Right lobe of liver (tissue), 6 donors: ENCODE measurements at regions not wholly inside any gene's neighbourhood (a gene's known extent, or its start where the extent isn't known, plus 50 kb on each side); places are given as distances from the start of the nearest gene placed in this dataset.
A peak's percentile ranks its signal among the peaks of the same experiment; 100 is the strongest.

ENCODE experiments used
- ATAC-seq, 4 donors: fragments of 200-7000 bp; cut with Tn5 transposase; one replicate each; pipeline ENCODE4 v1.9.1; 2020; ENCODE audit warnings: mild to moderate bottlenecking in 4 of 4, moderate library complexity in 4 of 4
- DNase-seq, 3 donors: peaks; one replicate each; pipeline ENCODE4 v3.0.0-alpha.2; 2020
- H3K27ac ChIP-seq, 3 donors: fragments of 200-600 bp; one replicate each; pipeline ENCODE4 v1.8.0; 2022
- H3K27me3 ChIP-seq, 2 donors: fragments of 200-600 bp; one replicate each; pipeline ENCODE4 v1.8.0; 2022
- H3K36me3 ChIP-seq, 4 donors: fragments of 200-600 bp; sonication (generic) in 1 of 4; one replicate each; pipeline versions ENCODE4 v1.5.1 to v1.8.0; 2017 to 2022; ENCODE audit warnings: control low read depth in 1 of 4
- H3K4me1 ChIP-seq, 4 donors: fragments of 200-600 bp; sonication (generic) in 1 of 4; one replicate each; pipeline versions ENCODE4 v1.5.1 to v1.8.0; 2017 to 2022; ENCODE audit warnings: control low read depth in 1 of 4
- H3K4me3 ChIP-seq, 3 donors: fragments of 200-600 bp; one replicate each; pipeline ENCODE4 v1.8.0; 2022
- H3K9me3 ChIP-seq, 4 donors: fragments of 200-600 bp; sonication (generic) in 1 of 4; one replicate each; pipeline versions ENCODE4 v1.5.1 to v1.8.0; 2017 to 2022; ENCODE audit warnings: control low read depth in 1 of 4
- CTCF ChIP-seq, 4 donors: fragments of 200-600 bp in 3 of 4; fragments of 450-650 bp in 1 of 4; IDR thresholded peaks; one replicate each; pipeline versions ENCODE4 v1.5.1 to v1.8.0; 2016 to 2022; ENCODE audit warnings: antibody characterized with exemption in 4 of 4, mild to moderate bottlenecking in 2 of 4
- POLR2A ChIP-seq: fragments of 450-650 bp; IDR thresholded peaks from one replicate; pipeline ENCODE4 v1.6.1; 2017; ENCODE audit warnings: antibody characterized with exemption, mild to moderate bottlenecking
- WGBS: methylation state at CpG from one replicate; pipeline ENCODE4 v1.1.6; 2018; ENCODE audit warnings: low coverage, low lambda C conversion rate; ENCODE audit not compliant: insufficient coverage; ENCODE audit errors: missing lambda C conversion rate; 5-methylcytosine and 5-hydroxymethylcytosine counted together
- intact Hi-C, 2 donors: fragments of 100-400 bp; cut with DNase I; formaldehyde crosslinking; loops; one replicate each; pipeline versions ENCODE4 v1.11.2 to v1.14.1; 2022
- donor health status: DM: no; HTN: yes; CAD: no.
- donor health status: DM: no; HTN: no; CAD: no.
- donor health status: DM: no; HTN: no; CAD: no.
- donor health status: DM: no; HTN: yes; CAD: no.
- donor health status: DM: no; HTN: yes; CAD: no.

- Histone ChIP-seq H3K4me1 (no peaks in the 10 kb centered on the region), H3K27ac (no peak overlapping the region), H3K9me3 (no peaks in the 10 kb centered on the region), H3K27me3 (no peaks in the 10 kb centered on the region), H3K4me3 (no peak overlapping the region), H3K36me3 (no peaks in the 10 kb centered on the region)
- no peak for TF ChIP-seq POLR2A
- TF ChIP-seq CTCF (IDR thresholded peaks at IDR 0.05) = no peak
- intact Hi-C loops = no loop called here
- 50% methylated on average over 1 of the region's 2 CpGs for WGBS
- no peak for DNase-seq
- ATAC-seq = no peak
Measured at GRCh38 chr1:102435483-102435882, 438.8 kb upstream of the OLFM3 start.

- intact Hi-C loops = no loop called here
- TF ChIP-seq CTCF (IDR thresholded peaks at IDR 0.05) (peak in 3 of 4 donors; percentile 34 to 48 (median 36)), POLR2A (no peak)
- no peak for DNase-seq
- Histone ChIP-seq H3K27ac (no peak overlapping the region), H3K9me3 (no peaks in the 10 kb centered on the region), H3K4me3 (no peak overlapping the region), H3K4me1 (no peaks in the 10 kb centered on the region), H3K36me3 (no peaks in the 10 kb centered on the region), H3K27me3 (no peaks in the 10 kb centered on the region)
- WGBS = 45% methylated on average over 4 of the region's 4 CpGs
- ATAC-seq = no peak
Measured at GRCh38 chr1:102434421-102434820, 437.7 kb upstream of the OLFM3 start.

- Histone ChIP-seq H3K9me3 (no peaks in the 10 kb centered on the region), H3K36me3 (no peaks in the 10 kb centered on the region), H3K4me1 (no peaks in the 10 kb centered on the region), H3K27me3 (no peaks in the 10 kb centered on the region), H3K4me3 (no peak overlapping the region), H3K27ac (no peak overlapping the region)
- intact Hi-C loops = no loop called here
- WGBS = 78% methylated on average over 1 of the region's 1 CpG
- ATAC-seq = no peak
- no peak for DNase-seq
- TF ChIP-seq CTCF (IDR thresholded peaks at IDR 0.05) (no peak), POLR2A (no peak)
Measured at GRCh38 chr1:102431253-102431652, 434.5 kb upstream of the OLFM3 start.

GRCh38 chr1:102420034-102420433 lies 423.3 kb upstream of the OLFM3 start:
- no peak overlapping the region for H3K4me3 ChIP-seq
- peaks cover 0 to 5% (median 0%) of the 10 kb centered on the region in 4 donors for H3K4me1 ChIP-seq
- intact Hi-C loops = no loop called here
- H3K27ac ChIP-seq = no peak overlapping the region
- H3K36me3 ChIP-seq = no peaks in the 10 kb centered on the region
- DNase-seq = no peak
- no peaks in the 10 kb centered on the region for H3K27me3 ChIP-seq
- TF ChIP-seq POLR2A (no peak), CTCF (IDR thresholded peaks at IDR 0.05) (no peak)
- ATAC-seq = no peak
- no peaks in the 10 kb centered on the region for H3K9me3 ChIP-seq
- WGBS = 16% methylated on average over 1 of the region's 1 CpG
